GM12864 (cell line): ENCODE measurements at regions not wholly inside any gene's neighbourhood (a gene's known extent, or its start where the extent isn't known, plus 50 kb on each side); places are given as distances from the start of the nearest gene placed in this dataset.

Experiments used
- DNase-seq: peaks from one replicate; pipeline ENCODE4 v3.0.0-alpha.2; 2011; ENCODE audit warnings: low read depth
- H3K4me3 ChIP-seq: 2 replicates; pipeline ENCODE4 v1.5.1; 2011; ENCODE audit warnings: mild to moderate bottlenecking, low read depth, low read length, control low read depth
- CTCF ChIP-seq: IDR thresholded peaks from 2 replicates; pipeline ENCODE4 v1.5.1; 2011; ENCODE audit warnings: low read depth, mild to moderate bottlenecking, moderate library complexity, low read length, control low read depth, inconsistent platforms; ENCODE audit errors: missing control alignments

DNA sequence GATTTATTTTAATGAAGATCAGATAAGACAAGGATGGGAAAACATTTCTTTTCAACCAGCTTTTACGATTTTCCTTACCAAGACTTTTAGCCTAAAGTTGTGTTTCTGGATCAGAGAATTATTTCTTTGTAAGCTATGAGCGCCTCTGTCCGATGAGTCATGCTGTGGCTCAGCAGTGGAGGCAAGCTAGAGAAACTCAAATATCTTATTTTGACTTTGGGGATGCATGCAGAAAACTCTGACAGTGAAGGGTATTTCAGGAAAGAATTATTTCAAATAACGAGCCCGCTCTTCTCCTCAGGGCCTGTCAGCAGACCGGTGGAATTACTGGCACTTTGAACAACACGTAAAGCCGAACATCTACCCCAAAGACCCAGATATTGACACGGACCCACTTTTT lies 77.9 kb upstream of the OR5AK2 start:
- TF ChIP-seq CTCF, result no peak
- no peak overlapping the region for H3K4me3 ChIP-seq
- DNase-seq, result no peak

GRCh38 chr11:56910046-56910773 lies 78.5 kb upstream of the OR5AK2 start:
- DNase-seq, result no peak
- no peak overlapping the region for H3K4me3 ChIP-seq

GRCh38 chr11:56909563-56909962 lies 79.2 kb upstream of the OR5AK2 start:
- TF ChIP-seq CTCF, result no peak
- H3K4me3 ChIP-seq, result no peak overlapping the region
- DNase-seq, result no peak

More at GRCh38 chr11:56910046-56910773, 78.5 kb upstream of the OR5AK2 start:
- no peak for TF ChIP-seq CTCF

DNA sequence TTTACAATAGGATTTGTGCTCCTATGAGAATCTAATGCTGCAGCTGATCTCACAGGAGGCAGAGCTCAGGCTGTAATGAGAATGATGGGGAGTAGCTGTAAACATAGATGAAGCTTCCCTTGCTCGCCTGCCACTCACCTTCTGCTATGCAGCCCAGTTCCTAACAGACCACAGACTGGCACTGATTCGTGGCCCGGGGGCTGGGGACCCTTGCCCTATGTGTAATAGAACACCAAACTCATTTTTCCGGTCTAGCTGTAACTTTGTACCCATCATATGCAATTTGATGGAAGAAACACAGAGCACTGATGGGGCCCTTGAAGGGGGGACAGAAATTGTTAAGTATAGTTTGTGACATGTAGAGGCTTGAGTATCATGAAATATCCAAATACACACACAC lies 79.6 kb upstream of the OR5AK2 start:
- TF ChIP-seq CTCF, result no peak
- H3K4me3 ChIP-seq, result no peak overlapping the region
- DNase-seq, result no peak

- TF ChIP-seq CTCF, result no peak
- H3K4me3 ChIP-seq, result no peak overlapping the region
- DNase-seq, result no peak
Observed at GRCh38 chr11:56906683-56907148, 82.0 kb upstream of the OR5AK2 start.

- no peak for DNase-seq
- H3K4me3 ChIP-seq, result no peak overlapping the region
- no peak for TF ChIP-seq CTCF
Observed at GRCh38 chr11:56905936-56906335, 82.8 kb upstream of the OR5AK2 start.

GRCh38 chr11:56905442-56905841 lies 83.3 kb upstream of the OR5AK2 start:
- no peak overlapping the region for H3K4me3 ChIP-seq
- TF ChIP-seq CTCF, result no peak
- DNase-seq, result no peak
